Panc1 (cell line): ENCODE measurements at regions not wholly inside any gene's neighbourhood (a gene's known extent, or its start where the extent isn't known, plus 50 kb on each side); places are given as distances from the start of the nearest gene placed in this dataset.

ENCODE experiments used
- POLR2AphosphoS5 ChIP-seq: IDR thresholded peaks from 2 replicates; pipeline ENCODE4 v1.6.1; 2012; ENCODE audit warnings: mild to moderate bottlenecking, low read depth, low read length, moderate library complexity
- SIN3A ChIP-seq: IDR thresholded peaks from 2 replicates; pipeline ENCODE4 v1.6.1; 2012; ENCODE audit warnings: low read depth, mild to moderate bottlenecking, low read length, moderate library complexity, borderline replicate concordance; ENCODE audit not compliant: insufficient read depth
- TCF7L2 ChIP-seq: IDR thresholded peaks from 2 replicates; pipeline ENCODE4 v1.6.1; 2011; ENCODE audit warnings: mild to moderate bottlenecking, low read depth, low read length, inconsistent platforms
- TF ChIP-seq, protein P1 (sequence below): fragments of 450-650 bp; IDR thresholded peaks from 2 replicates; pipeline ENCODE4 v1.5.1; 2017; ENCODE audit warnings: mild to moderate bottlenecking
- TF ChIP-seq, protein P2 (sequence below), 2 experiments: IDR thresholded peaks; 2 replicates each; pipeline ENCODE4 v1.6.1; 2011 to 2012; ENCODE audit warnings: low read depth in 2 of 2, control low read depth in 1 of 2, low read length in 1 of 2, mild to moderate bottlenecking in 1 of 2, moderate library complexity in 1 of 2; ENCODE audit not compliant: insufficient read depth in 1 of 2

DNA sequence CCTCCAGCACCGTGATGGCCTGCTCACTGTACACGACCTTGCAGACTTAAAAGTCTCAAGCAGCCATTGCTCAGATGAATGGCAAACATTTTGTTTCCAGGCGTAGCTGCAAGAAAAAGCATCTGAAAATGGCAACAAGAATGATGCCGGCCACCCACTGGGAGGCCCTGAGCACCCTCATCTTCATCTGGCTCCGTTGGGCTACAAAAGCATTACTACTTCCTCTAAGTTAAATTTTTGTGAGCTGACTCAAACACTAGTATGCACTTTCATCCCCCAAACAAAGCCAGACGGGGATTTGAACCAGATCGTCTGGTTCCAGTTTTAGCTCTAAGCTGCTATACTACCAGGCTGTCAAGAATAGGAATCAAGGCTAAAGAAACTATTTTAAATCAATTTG lies 116.6 kb upstream of the CDK1 start:
- TF ChIP-seq, protein P1, sequence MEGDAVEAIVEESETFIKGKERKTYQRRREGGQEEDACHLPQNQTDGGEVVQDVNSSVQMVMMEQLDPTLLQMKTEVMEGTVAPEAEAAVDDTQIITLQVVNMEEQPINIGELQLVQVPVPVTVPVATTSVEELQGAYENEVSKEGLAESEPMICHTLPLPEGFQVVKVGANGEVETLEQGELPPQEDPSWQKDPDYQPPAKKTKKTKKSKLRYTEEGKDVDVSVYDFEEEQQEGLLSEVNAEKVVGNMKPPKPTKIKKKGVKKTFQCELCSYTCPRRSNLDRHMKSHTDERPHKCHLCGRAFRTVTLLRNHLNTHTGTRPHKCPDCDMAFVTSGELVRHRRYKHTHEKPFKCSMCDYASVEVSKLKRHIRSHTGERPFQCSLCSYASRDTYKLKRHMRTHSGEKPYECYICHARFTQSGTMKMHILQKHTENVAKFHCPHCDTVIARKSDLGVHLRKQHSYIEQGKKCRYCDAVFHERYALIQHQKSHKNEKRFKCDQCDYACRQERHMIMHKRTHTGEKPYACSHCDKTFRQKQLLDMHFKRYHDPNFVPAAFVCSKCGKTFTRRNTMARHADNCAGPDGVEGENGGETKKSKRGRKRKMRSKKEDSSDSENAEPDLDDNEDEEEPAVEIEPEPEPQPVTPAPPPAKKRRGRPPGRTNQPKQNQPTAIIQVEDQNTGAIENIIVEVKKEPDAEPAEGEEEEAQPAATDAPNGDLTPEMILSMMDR, result no peak
- TF ChIP-seq POLR2AphosphoS5, result no peak
- no peak for TF ChIP-seq SIN3A
- TF ChIP-seq, protein P2, sequence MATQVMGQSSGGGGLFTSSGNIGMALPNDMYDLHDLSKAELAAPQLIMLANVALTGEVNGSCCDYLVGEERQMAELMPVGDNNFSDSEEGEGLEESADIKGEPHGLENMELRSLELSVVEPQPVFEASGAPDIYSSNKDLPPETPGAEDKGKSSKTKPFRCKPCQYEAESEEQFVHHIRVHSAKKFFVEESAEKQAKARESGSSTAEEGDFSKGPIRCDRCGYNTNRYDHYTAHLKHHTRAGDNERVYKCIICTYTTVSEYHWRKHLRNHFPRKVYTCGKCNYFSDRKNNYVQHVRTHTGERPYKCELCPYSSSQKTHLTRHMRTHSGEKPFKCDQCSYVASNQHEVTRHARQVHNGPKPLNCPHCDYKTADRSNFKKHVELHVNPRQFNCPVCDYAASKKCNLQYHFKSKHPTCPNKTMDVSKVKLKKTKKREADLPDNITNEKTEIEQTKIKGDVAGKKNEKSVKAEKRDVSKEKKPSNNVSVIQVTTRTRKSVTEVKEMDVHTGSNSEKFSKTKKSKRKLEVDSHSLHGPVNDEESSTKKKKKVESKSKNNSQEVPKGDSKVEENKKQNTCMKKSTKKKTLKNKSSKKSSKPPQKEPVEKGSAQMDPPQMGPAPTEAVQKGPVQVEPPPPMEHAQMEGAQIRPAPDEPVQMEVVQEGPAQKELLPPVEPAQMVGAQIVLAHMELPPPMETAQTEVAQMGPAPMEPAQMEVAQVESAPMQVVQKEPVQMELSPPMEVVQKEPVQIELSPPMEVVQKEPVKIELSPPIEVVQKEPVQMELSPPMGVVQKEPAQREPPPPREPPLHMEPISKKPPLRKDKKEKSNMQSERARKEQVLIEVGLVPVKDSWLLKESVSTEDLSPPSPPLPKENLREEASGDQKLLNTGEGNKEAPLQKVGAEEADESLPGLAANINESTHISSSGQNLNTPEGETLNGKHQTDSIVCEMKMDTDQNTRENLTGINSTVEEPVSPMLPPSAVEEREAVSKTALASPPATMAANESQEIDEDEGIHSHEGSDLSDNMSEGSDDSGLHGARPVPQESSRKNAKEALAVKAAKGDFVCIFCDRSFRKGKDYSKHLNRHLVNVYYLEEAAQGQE (IDR thresholded peaks at IDR 0.05; ENCODE audit: insufficient read depth in 1 of 2, low read depth in 2 of 2, low read length in 1 of 2), result no peak
- TF ChIP-seq TCF7L2, result no peak
